ENCODE measurements at regions not wholly inside any gene's neighbourhood (a gene's known extent, or its start where the extent isn't known, plus 50 kb on each side); places are given as distances from the start of the nearest gene placed in this dataset.

GRCh38 chr7:132653366-132653930 is 77.2 kb upstream of the PLXNA4 start:
- TF ChIP-seq, protein P1, sequence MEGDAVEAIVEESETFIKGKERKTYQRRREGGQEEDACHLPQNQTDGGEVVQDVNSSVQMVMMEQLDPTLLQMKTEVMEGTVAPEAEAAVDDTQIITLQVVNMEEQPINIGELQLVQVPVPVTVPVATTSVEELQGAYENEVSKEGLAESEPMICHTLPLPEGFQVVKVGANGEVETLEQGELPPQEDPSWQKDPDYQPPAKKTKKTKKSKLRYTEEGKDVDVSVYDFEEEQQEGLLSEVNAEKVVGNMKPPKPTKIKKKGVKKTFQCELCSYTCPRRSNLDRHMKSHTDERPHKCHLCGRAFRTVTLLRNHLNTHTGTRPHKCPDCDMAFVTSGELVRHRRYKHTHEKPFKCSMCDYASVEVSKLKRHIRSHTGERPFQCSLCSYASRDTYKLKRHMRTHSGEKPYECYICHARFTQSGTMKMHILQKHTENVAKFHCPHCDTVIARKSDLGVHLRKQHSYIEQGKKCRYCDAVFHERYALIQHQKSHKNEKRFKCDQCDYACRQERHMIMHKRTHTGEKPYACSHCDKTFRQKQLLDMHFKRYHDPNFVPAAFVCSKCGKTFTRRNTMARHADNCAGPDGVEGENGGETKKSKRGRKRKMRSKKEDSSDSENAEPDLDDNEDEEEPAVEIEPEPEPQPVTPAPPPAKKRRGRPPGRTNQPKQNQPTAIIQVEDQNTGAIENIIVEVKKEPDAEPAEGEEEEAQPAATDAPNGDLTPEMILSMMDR (IDR thresholded peaks at IDR 0.05; ENCODE audit: unreplicated experiment), result no peak
- Mint-ChIP-seq H3K9me3 (ENCODE audit: low read depth, unreplicated experiment) (no peaks in the 10 kb centered on the region), H3K36me3 (ENCODE audit: insufficient read depth, unreplicated experiment) (no peaks in the 10 kb centered on the region), H3K27ac (ENCODE audit: unreplicated experiment) (no peak overlapping the region), H3K4me3 (ENCODE audit: low read depth, unreplicated experiment) (no peak overlapping the region), H3K27me3 (ENCODE audit: unreplicated experiment) (peaks cover 67% of the 10 kb centered on the region), H3K4me1 (ENCODE audit: low read depth, unreplicated experiment) (no peaks in the 10 kb centered on the region)
- no peak for DNase-seq
- CTCF ChIA-PET, result no interaction called here
- BruUV-seq (replicated peaks), result no TSS peak
- intact Hi-C loops (cut with micrococcal nuclease; ENCODE audit: unreplicated experiment), result no loop called here

- DNase-seq, result no peak
- H3K27me3 Mint-ChIP-seq (ENCODE audit: unreplicated experiment), result peaks cover 57% of the 10 kb centered on the region
- H3K4me3 Mint-ChIP-seq (ENCODE audit: low read depth, unreplicated experiment), result no peak overlapping the region
- CTCF ChIA-PET, result no interaction called here
- TF ChIP-seq, protein P1 (IDR thresholded peaks at IDR 0.05; ENCODE audit: unreplicated experiment), result no peak
- no peak overlapping the region for H3K27ac Mint-ChIP-seq (ENCODE audit: unreplicated experiment)
- BruUV-seq (replicated peaks), result no TSS peak
- intact Hi-C loops (cut with micrococcal nuclease; ENCODE audit: unreplicated experiment), result no loop called here
- H3K36me3 Mint-ChIP-seq (ENCODE audit: insufficient read depth, unreplicated experiment), result no peaks in the 10 kb centered on the region
- no peaks in the 10 kb centered on the region for H3K9me3 Mint-ChIP-seq (ENCODE audit: low read depth, unreplicated experiment)
- H3K4me1 Mint-ChIP-seq (ENCODE audit: low read depth, unreplicated experiment), result no peaks in the 10 kb centered on the region
These were observed 76.2 kb upstream of the PLXNA4 start for GRCh38 chr7:132652507-132652906.

- Mint-ChIP-seq H3K9me3 (ENCODE audit: low read depth, unreplicated experiment) (no peaks in the 10 kb centered on the region), H3K27me3 (ENCODE audit: unreplicated experiment) (peaks cover 37% of the 10 kb centered on the region), H3K36me3 (ENCODE audit: insufficient read depth, unreplicated experiment) (no peaks in the 10 kb centered on the region), H3K4me1 (ENCODE audit: low read depth, unreplicated experiment) (no peaks in the 10 kb centered on the region), H3K4me3 (ENCODE audit: low read depth, unreplicated experiment) (no peak overlapping the region), H3K27ac (ENCODE audit: unreplicated experiment) (no peak overlapping the region)
- intact Hi-C loops (cut with micrococcal nuclease; ENCODE audit: unreplicated experiment), result no loop called here
- no peak for DNase-seq
- CTCF ChIA-PET, result no interaction called here
- TF ChIP-seq, protein P1 (IDR thresholded peaks at IDR 0.05; ENCODE audit: unreplicated experiment), result no peak
- BruUV-seq (replicated peaks), result no TSS peak
These were observed 74.2 kb upstream of the PLXNA4 start for GRCh38 chr7:132650498-132650897.

GRCh38 chr7:132647311-132647710 is 71.0 kb upstream of the PLXNA4 start:
- intact Hi-C loops (cut with micrococcal nuclease; ENCODE audit: unreplicated experiment), result no loop called here
- CTCF ChIA-PET, result no interaction called here
- no peaks in the 10 kb centered on the region for H3K9me3 Mint-ChIP-seq (ENCODE audit: low read depth, unreplicated experiment)
- TF ChIP-seq, protein P1 (IDR thresholded peaks at IDR 0.05; ENCODE audit: unreplicated experiment), result no peak
- H3K36me3 Mint-ChIP-seq (ENCODE audit: insufficient read depth, unreplicated experiment), result no peaks in the 10 kb centered on the region
- H3K4me1 Mint-ChIP-seq (ENCODE audit: low read depth, unreplicated experiment), result no peaks in the 10 kb centered on the region
- no peak for DNase-seq
- H3K27me3 Mint-ChIP-seq (ENCODE audit: unreplicated experiment), result peaks cover 18% of the 10 kb centered on the region
- no peak overlapping the region for H3K27ac Mint-ChIP-seq (ENCODE audit: unreplicated experiment)
- no TSS peak for BruUV-seq (replicated peaks)
- no peak overlapping the region for H3K4me3 Mint-ChIP-seq (ENCODE audit: low read depth, unreplicated experiment)

All from Calu3 (cell line).